ENCODE measurements at regions not wholly inside any gene's neighbourhood (a gene's known extent, or its start where the extent isn't known, plus 50 kb on each side); places are given as distances from the start of the nearest gene placed in this dataset.

- TF ChIP-seq SP1 (IDR thresholded peaks at IDR 0.05), result no peak
- TF ChIP-seq, protein P1, sequence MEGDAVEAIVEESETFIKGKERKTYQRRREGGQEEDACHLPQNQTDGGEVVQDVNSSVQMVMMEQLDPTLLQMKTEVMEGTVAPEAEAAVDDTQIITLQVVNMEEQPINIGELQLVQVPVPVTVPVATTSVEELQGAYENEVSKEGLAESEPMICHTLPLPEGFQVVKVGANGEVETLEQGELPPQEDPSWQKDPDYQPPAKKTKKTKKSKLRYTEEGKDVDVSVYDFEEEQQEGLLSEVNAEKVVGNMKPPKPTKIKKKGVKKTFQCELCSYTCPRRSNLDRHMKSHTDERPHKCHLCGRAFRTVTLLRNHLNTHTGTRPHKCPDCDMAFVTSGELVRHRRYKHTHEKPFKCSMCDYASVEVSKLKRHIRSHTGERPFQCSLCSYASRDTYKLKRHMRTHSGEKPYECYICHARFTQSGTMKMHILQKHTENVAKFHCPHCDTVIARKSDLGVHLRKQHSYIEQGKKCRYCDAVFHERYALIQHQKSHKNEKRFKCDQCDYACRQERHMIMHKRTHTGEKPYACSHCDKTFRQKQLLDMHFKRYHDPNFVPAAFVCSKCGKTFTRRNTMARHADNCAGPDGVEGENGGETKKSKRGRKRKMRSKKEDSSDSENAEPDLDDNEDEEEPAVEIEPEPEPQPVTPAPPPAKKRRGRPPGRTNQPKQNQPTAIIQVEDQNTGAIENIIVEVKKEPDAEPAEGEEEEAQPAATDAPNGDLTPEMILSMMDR (IDR thresholded peaks at IDR 0.05; ENCODE audit: low read depth, low read length, missing input control), result no peak
- TF ChIP-seq TAF1 (conservative IDR thresholded peaks at IDR 0.05), result no peak
- no peak for TF ChIP-seq EGR1 (IDR thresholded peaks at IDR 0.05; ENCODE audit: low read depth in 2 of 2)
- TF ChIP-seq YY1 (IDR thresholded peaks at IDR 0.05), result no peak
- TF ChIP-seq, protein P2, sequence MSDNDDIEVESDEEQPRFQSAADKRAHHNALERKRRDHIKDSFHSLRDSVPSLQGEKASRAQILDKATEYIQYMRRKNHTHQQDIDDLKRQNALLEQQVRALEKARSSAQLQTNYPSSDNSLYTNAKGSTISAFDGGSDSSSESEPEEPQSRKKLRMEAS (IDR thresholded peaks at IDR 0.05), result no peak
These were observed 67.1 kb upstream of the DSEL start for GRCh38 chr18:67583621-67584020.

Data from liver (tissue), 3 donors.